Common myeloid progenitor, CD34-positive (primary cell): ENCODE measurements at regions not wholly inside any gene's neighbourhood (a gene's known extent, or its start where the extent isn't known, plus 50 kb on each side); places are given as distances from the start of the nearest gene placed in this dataset.
"Not testable (repeated sequence)": the region's sequence is repeated elsewhere in the genome, so short reads cannot be mapped to it uniquely, and the experiment has no call there.

ENCODE experiments used
- CTCF ChIA-PET: fragments of 350-600 bp; sonication (Branson Sonifier 250); formaldehyde crosslinking; loops from one replicate; lab custom pipeline; 2021; ENCODE audit warnings: antibody characterized with exemption; lab: Charles Lee
- POLR2A ChIA-PET: fragments of 350-600 bp; sonication (Branson Sonifier 250); formaldehyde crosslinking; loops from one replicate; lab custom pipeline; 2021; ENCODE audit warnings: antibody characterized with exemption; lab: Charles Lee
- DNase-seq, 3 donors: peaks; one replicate each; pipeline versions ENCODE4 v3.0.0 to v3.0.0-alpha.2; 2013
- H3K27ac ChIP-seq, 2 experiments: 1 replicate in 1 of 2; 2 replicates in 1 of 2; pipeline ENCODE4 v1.7.0; 2013; ENCODE audit warnings: inconsistent platforms in 2 of 2, low read length in 2 of 2, mild to moderate bottlenecking in 2 of 2, low read depth in 1 of 2, moderate library complexity in 1 of 2; ENCODE audit not compliant: severe bottlenecking in 2 of 2, insufficient read depth in 1 of 2, poor library complexity in 1 of 2
- H3K27me3 ChIP-seq, 5 experiments: replicated peaks in 2 of 5; 1 replicate in 3 of 5; 2 replicates in 2 of 5; pipeline versions ENCODE4 v1.6.1 to v1.7.0; 2013; ENCODE audit warnings: low read length in 4 of 5, mild to moderate bottlenecking in 2 of 5, moderate library complexity in 2 of 5, inconsistent platforms in 1 of 5; ENCODE audit not compliant: insufficient read depth in 5 of 5, control insufficient read depth in 4 of 5
- H3K36me3 ChIP-seq, 4 experiments: 1 replicate in 2 of 4; 2 replicates in 2 of 4; pipeline versions ENCODE4 v1.6.1 to v1.7.0; 2013; ENCODE audit warnings: low read length in 3 of 4, control low read depth in 1 of 4, mild to moderate bottlenecking in 1 of 4; ENCODE audit not compliant: control insufficient read depth in 4 of 4, insufficient read depth in 4 of 4
- H3K4me1 ChIP-seq, 4 experiments: 1 replicate in 3 of 4; 2 replicates in 1 of 4; pipeline versions ENCODE4 v1.6.1 to v1.7.1; 2013; ENCODE audit warnings: low read length in 3 of 4, mild to moderate bottlenecking in 3 of 4, control low read depth in 1 of 4, inconsistent platforms in 1 of 4, moderate library complexity in 1 of 4; ENCODE audit not compliant: control insufficient read depth in 4 of 4, insufficient read depth in 4 of 4; ENCODE audit errors: control extremely low read depth in 1 of 4
- H3K4me3 ChIP-seq, 7 experiments: 1 replicate in 4 of 7; 2 replicates in 3 of 7; pipeline versions ENCODE4 v1.5.1 to v1.7.0; 2013; ENCODE audit warnings: mild to moderate bottlenecking in 7 of 7, low read length in 6 of 7, moderate library complexity in 6 of 7, inconsistent platforms in 2 of 7, low read depth in 2 of 7, control low read depth in 1 of 7; ENCODE audit not compliant: insufficient read depth in 4 of 7, control insufficient read depth in 1 of 7; ENCODE audit errors: extremely low read depth in 1 of 7
- H3K9me3 ChIP-seq, 5 experiments: 1 replicate in 4 of 5; 2 replicates in 1 of 5; pipeline versions ENCODE4 v1.6.1 to v1.7.1; 2013; ENCODE audit warnings: low read length in 4 of 5, mild to moderate bottlenecking in 2 of 5, inconsistent platforms in 1 of 5, low read depth in 1 of 5, moderate library complexity in 1 of 5; ENCODE audit not compliant: control insufficient read depth in 4 of 5, insufficient read depth in 2 of 5; ENCODE audit errors: control extremely low read depth in 1 of 5
- whole genome bisulfite sequencing: methylation state at CpG from one replicate; pipeline ENCODE4 v1.1.5; 2013; ENCODE audit not compliant: insufficient coverage; 5-methylcytosine and 5-hydroxymethylcytosine counted together

DNA sequence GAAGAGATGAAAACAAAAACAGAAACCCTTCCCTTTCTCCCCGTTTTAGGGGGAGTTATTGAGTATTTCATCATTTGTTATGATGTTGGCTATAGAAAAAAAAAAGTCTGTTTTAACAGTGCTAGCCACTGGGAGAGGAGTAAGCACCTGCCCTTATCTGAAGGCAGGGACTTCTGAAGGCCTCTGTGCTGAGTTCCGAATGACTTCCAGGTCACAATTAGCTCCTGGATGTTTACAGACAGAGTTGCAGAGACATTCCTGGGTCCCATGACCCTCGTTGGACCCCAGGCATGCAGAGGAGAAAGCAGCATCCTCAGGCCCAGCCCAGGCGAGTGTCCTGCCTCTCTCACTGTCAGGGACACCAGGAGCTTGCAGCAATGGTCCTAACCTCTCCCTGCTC, 328.5 kb downstream of the CACNA1B start:
- CTCF ChIA-PET, H3K27ac ChIP-seq, H3K27me3 ChIP-seq, H3K4me1 ChIP-seq, POLR2A ChIA-PET, H3K4me3 ChIP-seq, DNase-seq, H3K36me3 ChIP-seq, H3K9me3 ChIP-seq: not testable (repeated sequence)
- 100% methylated on average over 1 of the region's 4 CpGs for WGBS

- DNase-seq, H3K4me1 ChIP-seq, CTCF ChIA-PET, H3K27ac ChIP-seq, H3K4me3 ChIP-seq, H3K36me3 ChIP-seq, H3K27me3 ChIP-seq, POLR2A ChIA-PET, H3K9me3 ChIP-seq: not testable (repeated sequence)
- WGBS, result 98% methylated on average over 7 of the region's 19 CpGs
Observed at GRCh38 chr9:138207300-138208179, 330.0 kb downstream of the CACNA1B start.

GRCh38 chr9:138209071-138209644, 331.6 kb downstream of the CACNA1B start:
- DNase-seq, CTCF ChIA-PET: not testable (repeated sequence)

GRCh38 chr9:138210388-138210986, 332.9 kb downstream of the CACNA1B start:
- H3K9me3 ChIP-seq, H3K4me3 ChIP-seq, H3K4me1 ChIP-seq, DNase-seq, CTCF ChIA-PET, POLR2A ChIA-PET, H3K36me3 ChIP-seq, H3K27ac ChIP-seq, H3K27me3 ChIP-seq: not testable (repeated sequence)
- 100% methylated on average over 2 of the region's 7 CpGs for WGBS

More at GRCh38 chr9:138209071-138209644, 331.6 kb downstream of the CACNA1B start:
- H3K4me1 ChIP-seq, H3K27me3 ChIP-seq, H3K9me3 ChIP-seq, H3K27ac ChIP-seq, POLR2A ChIA-PET, H3K36me3 ChIP-seq, H3K4me3 ChIP-seq: not testable (repeated sequence)
- WGBS, result 86% methylated on average over 1 of the region's 8 CpGs

DNA sequence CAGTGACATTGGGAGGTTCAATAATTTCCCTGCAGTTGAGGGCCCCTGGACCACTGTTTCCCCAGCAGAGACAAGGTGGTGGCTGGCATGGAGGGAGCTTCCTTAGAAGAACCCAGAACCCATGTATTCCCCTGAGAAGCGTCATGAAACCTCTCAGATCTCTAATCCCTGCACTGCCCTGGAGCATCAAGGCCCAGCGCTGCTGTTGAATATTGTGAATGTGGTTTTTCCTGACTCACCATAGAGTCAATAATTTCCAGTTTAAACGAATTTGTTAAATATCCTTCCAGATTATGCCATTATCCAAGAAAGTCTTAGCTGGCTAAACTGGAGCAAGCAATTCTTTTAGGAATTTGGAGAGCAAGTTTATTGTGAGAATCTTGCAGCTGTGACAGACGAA, 333.5 kb downstream of the CACNA1B start:
- H3K36me3 ChIP-seq, H3K4me1 ChIP-seq, H3K27me3 ChIP-seq, POLR2A ChIA-PET, H3K27ac ChIP-seq, H3K4me3 ChIP-seq, CTCF ChIA-PET, H3K9me3 ChIP-seq, DNase-seq: not testable (repeated sequence)
- 100% methylated on average over 1 of the region's 4 CpGs for WGBS

DNA sequence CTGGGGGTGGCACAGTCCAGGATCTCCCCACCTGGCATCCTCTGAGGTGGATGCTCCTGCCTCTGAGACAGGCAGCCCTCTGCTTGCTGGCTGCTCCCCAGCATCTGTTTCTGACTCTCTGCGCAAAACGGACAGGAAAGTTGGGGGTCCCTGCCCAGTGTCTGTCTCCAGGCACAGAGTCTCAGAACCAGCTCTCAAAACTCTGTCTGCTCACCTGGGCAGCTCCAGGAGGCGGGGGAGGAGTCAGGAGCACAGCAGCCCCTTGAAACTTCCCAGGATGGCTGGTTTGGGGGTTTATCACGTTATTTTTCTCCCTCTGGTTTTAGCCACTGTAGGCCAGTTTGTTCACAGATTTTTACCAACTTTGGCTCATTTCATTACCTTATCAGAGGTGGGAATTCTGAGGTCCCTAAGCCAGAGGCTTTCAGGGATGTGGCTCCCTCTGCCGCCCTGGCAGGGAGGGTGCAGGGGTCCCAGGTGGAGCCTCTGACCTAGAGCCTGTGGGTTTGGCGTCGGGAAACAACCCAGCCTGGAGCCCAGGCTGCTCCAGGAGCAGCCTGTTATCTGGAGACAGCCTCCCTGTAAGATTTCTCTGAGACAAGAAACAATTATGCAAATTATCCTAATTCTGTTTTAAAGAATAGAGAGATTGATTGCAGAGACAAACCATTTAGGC, 334.1 kb downstream of the CACNA1B start:
- not testable (repeated sequence) for DNase-seq

DNA sequence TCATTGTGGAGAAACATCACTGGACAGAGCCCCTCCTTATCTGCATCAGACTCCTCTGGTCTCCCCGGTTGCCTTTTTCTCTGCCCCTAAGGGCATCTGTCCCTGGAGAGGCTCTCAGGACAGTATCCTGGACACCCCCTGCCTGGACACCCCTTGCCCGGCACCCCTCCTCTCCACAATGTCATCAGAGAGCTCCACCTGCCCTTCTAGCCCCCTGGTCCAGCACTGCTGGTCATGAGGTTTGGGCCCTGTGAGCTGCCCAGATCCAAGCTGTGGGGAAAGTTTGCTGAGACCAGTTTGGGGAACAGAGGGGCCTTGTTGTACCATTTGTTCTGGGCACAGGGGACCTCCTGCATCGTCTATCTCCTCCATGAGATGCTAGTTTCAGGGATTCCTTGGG, 335.2 kb downstream of the CACNA1B start:
- 100% methylated on average over 1 of the region's 3 CpGs for WGBS
- POLR2A ChIA-PET, H3K36me3 ChIP-seq, H3K27ac ChIP-seq, H3K9me3 ChIP-seq, H3K4me1 ChIP-seq, H3K4me3 ChIP-seq, DNase-seq, CTCF ChIA-PET, H3K27me3 ChIP-seq: not testable (repeated sequence)

More for the DNA sequence above, 334.1 kb downstream of the CACNA1B start:
- POLR2A ChIA-PET, H3K4me3 ChIP-seq, H3K36me3 ChIP-seq, H3K4me1 ChIP-seq, H3K27me3 ChIP-seq, H3K9me3 ChIP-seq, H3K27ac ChIP-seq, CTCF ChIA-PET: not testable (repeated sequence)
- WGBS, result no CpG with 5 or more reads among the region's 7 CpGs
